ENCODE measurements at regions not wholly inside any gene's neighbourhood (a gene's known extent, or its start where the extent isn't known, plus 50 kb on each side); places are given as distances from the start of the nearest gene placed in this dataset.

DNA sequence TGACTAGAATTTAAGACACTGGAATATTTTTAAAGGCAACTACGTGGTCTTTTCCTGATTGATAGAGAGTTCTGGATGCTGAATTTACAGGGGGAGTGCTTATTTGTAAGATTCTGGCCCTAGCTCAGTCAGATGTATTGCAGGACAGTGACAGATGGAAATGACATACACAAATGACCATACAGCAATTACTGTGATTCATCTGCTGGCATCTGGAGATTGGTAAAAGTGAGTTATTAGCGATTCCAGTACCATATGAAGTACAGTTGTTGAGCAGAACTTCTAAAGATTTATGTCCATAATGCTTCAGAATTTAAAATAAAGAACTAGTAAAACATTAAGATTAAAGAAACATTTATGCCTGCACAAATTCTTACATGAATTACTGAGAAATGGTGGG is 243.2 kb downstream of the CRPPA start:
- H3K4me1 ChIP-seq (ENCODE audit: insufficient read depth, low read length) = no peaks in the 10 kb centered on the region
- H3K27ac ChIP-seq (ENCODE audit: low read depth, low read length) = no peak overlapping the region
- no peaks in the 10 kb centered on the region for H3K27me3 ChIP-seq (ENCODE audit: control insufficient read depth in 1 of 2, insufficient read depth in 2 of 2, low read length in 2 of 2)
- H3K4me3 ChIP-seq (ENCODE audit: low read depth in 1 of 2, low read length in 2 of 2) = no peak overlapping the region
- H3K9me3 ChIP-seq (ENCODE audit: low read length) = no peaks in the 10 kb centered on the region
- H3K9ac ChIP-seq (ENCODE audit: low read length) = no peak overlapping the region
- no peaks in the 10 kb centered on the region for H3K36me3 ChIP-seq (ENCODE audit: insufficient read depth, low read length)

DNA sequence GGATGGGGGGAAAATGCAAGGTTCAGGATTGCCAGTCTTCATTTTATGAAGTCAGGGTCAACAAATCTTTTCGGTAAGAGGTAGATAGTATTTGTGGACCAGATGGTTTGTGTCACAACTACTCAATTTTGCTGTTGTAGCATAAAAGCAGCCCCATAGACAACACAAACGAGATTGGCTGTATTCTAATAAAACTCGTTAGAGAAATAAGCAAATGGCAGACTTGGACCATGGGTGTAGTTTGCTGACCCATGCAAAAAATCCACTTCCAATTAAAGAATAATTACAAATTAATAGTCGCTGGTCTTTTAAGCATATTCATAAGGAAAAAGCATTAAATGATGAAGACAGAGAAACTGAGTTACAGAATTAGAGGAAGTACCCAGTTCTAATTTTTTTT is 247.1 kb downstream of the CRPPA start:
- no peak overlapping the region for H3K27ac ChIP-seq (ENCODE audit: low read depth, low read length)
- no peaks in the 10 kb centered on the region for H3K9me3 ChIP-seq (ENCODE audit: low read length)
- H3K27me3 ChIP-seq (ENCODE audit: control insufficient read depth in 1 of 2, insufficient read depth in 2 of 2, low read length in 2 of 2) = no peaks in the 10 kb centered on the region
- H3K4me1 ChIP-seq (ENCODE audit: insufficient read depth, low read length) = no peaks in the 10 kb centered on the region
- no peak overlapping the region for H3K9ac ChIP-seq (ENCODE audit: low read length)
- no peak overlapping the region for H3K4me3 ChIP-seq (ENCODE audit: low read depth in 1 of 2, low read length in 2 of 2)
- no peaks in the 10 kb centered on the region for H3K36me3 ChIP-seq (ENCODE audit: insufficient read depth, low read length)

DNA sequence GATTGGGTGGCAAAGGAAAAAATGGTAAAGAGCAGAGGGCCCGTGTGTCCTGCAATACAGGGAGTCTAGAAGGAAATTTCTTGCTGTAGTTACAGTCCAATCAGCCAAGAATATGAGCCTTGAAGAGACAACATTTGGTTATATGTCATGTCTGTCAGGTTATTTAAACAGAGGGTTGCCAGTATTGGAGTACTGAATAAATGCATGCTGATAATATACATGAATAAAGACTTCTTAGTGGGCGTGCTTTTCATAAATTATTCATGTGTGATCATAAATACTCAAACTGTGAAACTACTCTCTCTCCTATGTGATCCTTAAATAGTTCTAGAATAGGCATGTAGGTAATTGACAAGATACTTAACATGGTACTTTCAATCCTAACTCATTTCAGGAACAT is 249.0 kb downstream of the CRPPA start:
- Histone ChIP-seq H3K9ac (ENCODE audit: low read length) (no peak overlapping the region), H3K36me3 (ENCODE audit: insufficient read depth, low read length) (no peaks in the 10 kb centered on the region)

DNA sequence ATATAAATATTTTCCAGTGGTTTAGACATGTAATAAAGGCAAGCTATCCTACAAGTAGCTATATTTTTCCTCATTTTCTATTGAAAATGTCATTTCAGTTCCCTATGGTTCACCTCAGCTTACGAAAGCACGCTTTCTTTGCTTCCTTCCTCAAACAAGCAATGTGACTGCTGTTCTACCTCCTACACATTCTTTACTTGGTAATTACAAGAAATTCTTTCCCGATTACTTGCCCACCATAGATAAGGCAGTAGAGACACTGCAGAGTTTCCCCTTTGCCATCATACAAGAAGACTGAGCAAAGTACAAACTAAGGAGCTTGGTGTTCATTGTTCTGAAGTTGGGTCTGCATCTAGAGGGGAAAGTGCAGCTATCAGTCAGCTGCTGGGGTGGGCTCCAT is 249.4 kb downstream of the CRPPA start:
- no peak overlapping the region for H3K27ac ChIP-seq (ENCODE audit: low read depth, low read length)
- H3K9ac ChIP-seq (ENCODE audit: low read length) = no peak overlapping the region
- no peaks in the 10 kb centered on the region for H3K4me1 ChIP-seq (ENCODE audit: insufficient read depth, low read length)
- H3K9me3 ChIP-seq (ENCODE audit: low read length) = no peaks in the 10 kb centered on the region
- H3K36me3 ChIP-seq (ENCODE audit: insufficient read depth, low read length) = no peaks in the 10 kb centered on the region
- H3K27me3 ChIP-seq (ENCODE audit: control insufficient read depth in 1 of 2, insufficient read depth in 2 of 2, low read length in 2 of 2) = no peaks in the 10 kb centered on the region
- H3K4me3 ChIP-seq (ENCODE audit: low read depth in 1 of 2, low read length in 2 of 2) = no peak overlapping the region

More for the DNA sequence above, 249.0 kb downstream of the CRPPA start:
- H3K27ac ChIP-seq (ENCODE audit: low read depth, low read length) = no peak overlapping the region
- H3K9me3 ChIP-seq (ENCODE audit: low read length) = no peaks in the 10 kb centered on the region
- H3K4me3 ChIP-seq (ENCODE audit: low read depth in 1 of 2, low read length in 2 of 2) = no peak overlapping the region
- no peaks in the 10 kb centered on the region for H3K27me3 ChIP-seq (ENCODE audit: control insufficient read depth in 1 of 2, insufficient read depth in 2 of 2, low read length in 2 of 2)
- H3K4me1 ChIP-seq (ENCODE audit: insufficient read depth, low read length) = no peaks in the 10 kb centered on the region

DNA sequence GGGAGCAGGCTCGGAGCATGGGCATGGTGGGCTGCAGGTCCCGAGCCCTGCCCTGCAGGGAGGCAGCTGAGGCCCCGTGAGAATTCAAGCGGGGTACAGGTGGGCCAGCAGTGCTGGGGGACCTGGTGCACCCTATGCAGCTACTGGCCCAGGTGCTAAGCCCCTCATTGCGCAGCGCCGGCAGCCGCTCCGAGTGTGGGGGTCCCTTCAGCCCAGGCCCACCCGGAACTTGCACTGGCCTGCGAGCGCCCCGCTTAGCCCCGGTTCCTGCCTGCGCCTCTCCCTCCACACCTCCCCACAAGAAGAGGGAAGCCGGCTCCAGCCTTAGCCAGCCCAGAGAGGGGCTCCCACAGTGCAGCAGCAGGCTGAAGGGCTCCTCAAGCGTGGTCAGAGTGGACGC is 250.7 kb downstream of the CRPPA start:
- Histone ChIP-seq H3K36me3 (ENCODE audit: insufficient read depth, low read length) (no peaks in the 10 kb centered on the region), H3K9me3 (ENCODE audit: low read length) (no peaks in the 10 kb centered on the region), H3K9ac (ENCODE audit: low read length) (no peak overlapping the region), H3K4me1 (ENCODE audit: insufficient read depth, low read length) (no peaks in the 10 kb centered on the region), H3K4me3 (ENCODE audit: low read depth in 1 of 2, low read length in 2 of 2) (no peak overlapping the region), H3K27me3 (ENCODE audit: control insufficient read depth in 1 of 2, insufficient read depth in 2 of 2, low read length in 2 of 2) (no peaks in the 10 kb centered on the region), H3K27ac (ENCODE audit: low read depth, low read length) (no peak overlapping the region)

DNA sequence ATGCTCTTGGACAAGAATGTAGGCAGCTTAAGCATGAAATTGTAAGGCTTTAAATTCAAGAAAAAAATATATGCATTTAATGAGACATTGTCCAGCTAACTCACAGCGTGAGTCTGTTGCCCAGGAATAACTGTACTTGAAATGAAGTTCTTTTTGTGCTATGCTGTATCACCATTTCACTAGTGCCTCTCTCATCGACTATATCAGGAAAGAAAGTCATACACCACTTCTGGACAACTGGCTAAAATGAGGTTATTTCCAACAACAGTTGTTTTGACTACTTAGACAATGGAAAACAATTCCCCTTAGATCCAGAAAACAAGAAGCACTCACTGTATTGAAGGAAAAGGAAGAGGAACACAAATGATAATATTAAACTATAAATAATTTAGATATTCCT is 251.8 kb downstream of the CRPPA start:
- no peaks in the 10 kb centered on the region for H3K9me3 ChIP-seq (ENCODE audit: low read length)
- no peak overlapping the region for H3K27ac ChIP-seq (ENCODE audit: low read depth, low read length)
- no peaks in the 10 kb centered on the region for H3K36me3 ChIP-seq (ENCODE audit: insufficient read depth, low read length)
- no peaks in the 10 kb centered on the region for H3K4me1 ChIP-seq (ENCODE audit: insufficient read depth, low read length)
- no peak overlapping the region for H3K4me3 ChIP-seq (ENCODE audit: low read depth in 1 of 2, low read length in 2 of 2)
- H3K9ac ChIP-seq (ENCODE audit: low read length) = no peak overlapping the region
- H3K27me3 ChIP-seq (ENCODE audit: control insufficient read depth in 1 of 2, insufficient read depth in 2 of 2, low read length in 2 of 2) = no peaks in the 10 kb centered on the region

DNA sequence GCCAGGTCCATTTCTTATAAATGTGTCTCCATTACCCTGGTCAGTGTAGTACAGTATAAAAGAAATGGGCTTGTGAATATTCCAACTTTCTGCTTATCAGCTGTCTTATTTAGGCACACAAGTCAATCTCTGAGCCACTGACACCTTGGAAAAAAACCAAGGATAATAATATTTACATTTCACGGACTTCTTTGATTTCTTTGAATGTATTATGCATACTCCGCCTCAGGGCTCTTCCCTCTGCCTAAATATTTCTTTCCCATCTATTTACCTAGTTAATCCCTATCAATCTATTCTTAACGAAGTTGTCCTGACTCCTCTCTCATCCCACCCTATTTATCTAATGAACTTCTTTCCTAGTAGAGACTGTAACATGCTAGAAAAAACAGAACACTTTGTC is 253.8 kb downstream of the CRPPA start:
- Histone ChIP-seq H3K4me3 (ENCODE audit: low read depth in 1 of 2, low read length in 2 of 2) (no peak overlapping the region), H3K9ac (ENCODE audit: low read length) (no peak overlapping the region), H3K27me3 (ENCODE audit: control insufficient read depth in 1 of 2, insufficient read depth in 2 of 2, low read length in 2 of 2) (no peaks in the 10 kb centered on the region)

DNA sequence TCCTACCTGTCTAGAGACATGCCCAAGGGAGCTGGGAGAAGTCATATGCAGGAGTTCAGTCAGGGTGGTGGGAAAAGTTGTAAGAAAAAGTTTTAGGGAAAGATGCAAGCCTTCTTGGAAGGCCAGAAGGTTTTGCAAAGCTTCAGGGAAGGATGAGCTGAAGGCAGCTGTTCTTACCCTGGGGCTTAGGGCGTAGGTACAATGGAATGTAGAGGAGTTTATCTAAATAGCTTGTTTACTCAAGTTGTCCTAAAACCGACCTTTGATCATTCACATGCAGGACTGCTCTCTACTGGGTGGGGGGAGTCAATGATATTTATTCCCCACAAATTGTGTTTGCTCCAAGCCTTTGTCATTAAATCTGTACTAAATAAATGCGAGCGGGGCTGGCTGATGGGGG is 277.0 kb downstream of the CRPPA start:
- Histone ChIP-seq H3K9ac (ENCODE audit: low read length) (no peak overlapping the region), H3K36me3 (ENCODE audit: insufficient read depth, low read length) (no peaks in the 10 kb centered on the region), H3K9me3 (ENCODE audit: low read length) (no peaks in the 10 kb centered on the region), H3K27me3 (ENCODE audit: control insufficient read depth in 1 of 2, insufficient read depth in 2 of 2, low read length in 2 of 2) (no peaks in the 10 kb centered on the region), H3K4me1 (ENCODE audit: insufficient read depth, low read length) (no peaks in the 10 kb centered on the region), H3K4me3 (ENCODE audit: low read depth in 1 of 2, low read length in 2 of 2) (no peak overlapping the region), H3K27ac (ENCODE audit: low read depth, low read length) (no peak overlapping the region)

More for the DNA sequence above, 253.8 kb downstream of the CRPPA start:
- no peak overlapping the region for H3K27ac ChIP-seq (ENCODE audit: low read depth, low read length)
- no peaks in the 10 kb centered on the region for H3K4me1 ChIP-seq (ENCODE audit: insufficient read depth, low read length)
- H3K36me3 ChIP-seq (ENCODE audit: insufficient read depth, low read length) = no peaks in the 10 kb centered on the region
- no peaks in the 10 kb centered on the region for H3K9me3 ChIP-seq (ENCODE audit: low read length)

DNA sequence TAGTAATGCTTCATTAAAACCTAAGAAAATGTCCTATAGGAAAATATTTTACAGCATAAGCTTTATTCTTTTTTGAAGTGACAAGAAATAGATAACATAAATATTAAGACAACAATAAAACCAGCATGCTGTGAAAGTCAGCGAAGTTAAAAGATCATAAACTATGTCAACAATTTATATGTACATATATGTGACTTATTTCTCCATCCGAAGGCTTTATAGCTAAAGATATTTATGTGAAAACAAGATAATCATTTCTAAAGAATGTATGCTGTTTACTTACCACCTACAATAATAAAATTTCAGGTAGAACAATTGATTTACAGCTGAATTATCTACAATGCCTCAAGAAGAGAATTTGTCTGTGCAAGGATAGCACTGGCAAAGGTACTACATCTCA is 283.4 kb downstream of the CRPPA start:
- H3K4me1 ChIP-seq (ENCODE audit: insufficient read depth, low read length) = no peaks in the 10 kb centered on the region
- no peak overlapping the region for H3K4me3 ChIP-seq (ENCODE audit: low read depth in 1 of 2, low read length in 2 of 2)
- H3K36me3 ChIP-seq (ENCODE audit: insufficient read depth, low read length) = no peaks in the 10 kb centered on the region
- no peaks in the 10 kb centered on the region for H3K27me3 ChIP-seq (ENCODE audit: control insufficient read depth in 1 of 2, insufficient read depth in 2 of 2, low read length in 2 of 2)
- no peak overlapping the region for H3K27ac ChIP-seq (ENCODE audit: low read depth, low read length)
- H3K9ac ChIP-seq (ENCODE audit: low read length) = no peak overlapping the region
- H3K9me3 ChIP-seq (ENCODE audit: low read length) = no peaks in the 10 kb centered on the region

DNA sequence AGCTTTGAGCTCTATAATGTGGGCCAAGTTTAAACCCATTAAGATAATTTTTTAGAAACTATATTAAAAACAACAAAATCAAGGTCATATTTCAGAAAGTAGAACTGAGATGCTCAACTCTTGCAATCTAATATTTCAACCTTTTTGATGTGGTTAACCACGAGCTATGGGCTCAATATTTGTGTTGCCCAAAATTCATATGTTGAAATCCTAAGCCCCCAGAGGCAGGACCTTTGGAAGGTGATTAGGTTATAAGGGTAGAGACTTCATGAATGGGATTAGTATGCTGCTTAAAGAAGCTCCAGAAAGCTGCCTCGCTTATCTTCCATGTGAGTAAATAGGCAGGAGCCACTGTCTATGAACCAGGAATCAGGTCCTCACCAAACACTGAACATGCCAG is 284.4 kb downstream of the CRPPA start:
- Histone ChIP-seq H3K4me3 (ENCODE audit: low read depth in 1 of 2, low read length in 2 of 2) (no peak overlapping the region), H3K9ac (ENCODE audit: low read length) (no peak overlapping the region), H3K27me3 (ENCODE audit: control insufficient read depth in 1 of 2, insufficient read depth in 2 of 2, low read length in 2 of 2) (no peaks in the 10 kb centered on the region), H3K9me3 (ENCODE audit: low read length) (no peaks in the 10 kb centered on the region), H3K27ac (ENCODE audit: low read depth, low read length) (no peak overlapping the region), H3K36me3 (ENCODE audit: insufficient read depth, low read length) (no peaks in the 10 kb centered on the region), H3K4me1 (ENCODE audit: insufficient read depth, low read length) (no peaks in the 10 kb centered on the region)

DNA sequence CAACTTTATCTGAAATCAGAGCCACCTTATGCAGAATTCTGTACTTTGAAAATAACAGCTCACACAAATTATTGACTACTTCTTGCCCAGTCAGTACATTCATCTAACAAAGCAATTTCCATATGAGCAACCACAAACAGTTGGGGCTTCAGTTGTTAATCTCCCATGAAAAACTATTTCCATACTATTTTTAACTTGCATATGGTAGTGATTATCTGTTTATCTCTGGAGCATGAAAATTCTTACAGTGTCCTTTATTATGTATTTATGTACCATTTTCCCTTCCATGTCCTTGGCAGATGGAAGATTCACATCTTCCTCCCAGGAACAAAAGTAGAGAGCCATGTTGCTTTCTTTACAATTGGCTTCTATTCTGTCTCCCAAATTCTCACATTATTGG is 285.7 kb downstream of the CRPPA start:
- H3K36me3 ChIP-seq (ENCODE audit: insufficient read depth, low read length) = no peaks in the 10 kb centered on the region
- no peak overlapping the region for H3K4me3 ChIP-seq (ENCODE audit: low read depth in 1 of 2, low read length in 2 of 2)
- H3K9me3 ChIP-seq (ENCODE audit: low read length) = no peaks in the 10 kb centered on the region
- no peaks in the 10 kb centered on the region for H3K27me3 ChIP-seq (ENCODE audit: control insufficient read depth in 1 of 2, insufficient read depth in 2 of 2, low read length in 2 of 2)
- H3K9ac ChIP-seq (ENCODE audit: low read length) = no peak overlapping the region
- no peak overlapping the region for H3K27ac ChIP-seq (ENCODE audit: low read depth, low read length)
- no peaks in the 10 kb centered on the region for H3K4me1 ChIP-seq (ENCODE audit: insufficient read depth, low read length)

DNA sequence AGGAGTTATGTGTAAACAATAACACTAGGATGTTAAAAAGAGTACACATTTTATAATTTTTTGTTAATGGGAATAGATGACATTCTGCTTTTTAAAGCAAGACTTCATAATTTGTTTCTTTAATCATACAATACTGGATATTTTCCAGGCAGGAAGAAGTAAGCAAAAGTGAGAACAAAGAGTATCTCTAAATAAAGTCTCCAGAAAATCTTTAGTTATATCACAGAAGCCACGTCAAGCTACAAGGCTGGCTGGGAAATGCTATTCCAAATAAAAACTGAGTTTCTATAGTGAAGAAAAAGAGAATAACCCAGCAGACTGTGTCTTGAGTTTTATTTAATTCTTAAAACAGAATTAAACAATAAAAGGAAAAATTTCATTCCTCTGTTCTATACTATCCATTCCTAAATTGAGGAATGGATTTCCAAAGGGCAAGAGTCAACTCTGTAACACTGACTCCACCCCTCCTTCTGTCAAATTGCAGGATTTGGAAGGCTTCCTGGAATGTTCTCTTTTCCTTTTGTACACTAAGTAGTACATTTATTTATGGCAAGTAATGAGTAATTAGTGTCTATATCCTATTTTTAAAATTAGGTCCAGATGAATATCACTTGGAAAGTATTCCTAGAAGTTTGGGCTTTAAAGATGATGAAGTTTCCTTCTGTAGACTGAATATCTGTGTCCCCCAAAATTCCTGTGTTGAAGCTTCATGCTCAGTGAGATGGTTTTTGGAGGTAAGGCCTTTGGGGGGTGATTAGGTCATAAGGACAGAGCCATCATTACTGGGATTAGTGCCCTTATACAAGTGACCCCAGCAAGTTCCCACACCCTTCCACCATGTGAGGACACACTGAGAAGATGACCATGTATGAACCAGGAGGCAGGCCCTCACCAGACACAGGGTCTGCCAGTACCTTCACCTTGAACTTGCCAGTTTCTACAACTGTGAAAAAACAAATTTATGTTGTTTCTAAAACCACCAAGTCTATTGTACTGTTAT is 290.9 kb downstream of the CRPPA start:
- Histone ChIP-seq H3K36me3 (ENCODE audit: insufficient read depth, low read length) (no peaks in the 10 kb centered on the region), H3K4me1 (ENCODE audit: insufficient read depth, low read length) (no peaks in the 10 kb centered on the region), H3K27ac (ENCODE audit: low read depth, low read length) (no peak overlapping the region), H3K27me3 (ENCODE audit: control insufficient read depth in 1 of 2, insufficient read depth in 2 of 2, low read length in 2 of 2) (no peaks in the 10 kb centered on the region), H3K9ac (ENCODE audit: low read length) (no peak overlapping the region), H3K9me3 (ENCODE audit: low read length) (no peaks in the 10 kb centered on the region), H3K4me3 (ENCODE audit: low read depth in 1 of 2, low read length in 2 of 2) (no peak overlapping the region)
